Renal pelvis (tissue), 1 donor: ENCODE measurements at regions not wholly inside any gene's neighbourhood (a gene's known extent, or its start where the extent isn't known, plus 50 kb on each side); places are given as distances from the start of the nearest gene placed in this dataset.
A peak's percentile ranks its signal among the peaks of the same experiment; 100 is the strongest.

Experiments used
- DNase-seq: peaks from one replicate; pipeline ENCODE4 v3.0.0-alpha.2; 2013

DNA sequence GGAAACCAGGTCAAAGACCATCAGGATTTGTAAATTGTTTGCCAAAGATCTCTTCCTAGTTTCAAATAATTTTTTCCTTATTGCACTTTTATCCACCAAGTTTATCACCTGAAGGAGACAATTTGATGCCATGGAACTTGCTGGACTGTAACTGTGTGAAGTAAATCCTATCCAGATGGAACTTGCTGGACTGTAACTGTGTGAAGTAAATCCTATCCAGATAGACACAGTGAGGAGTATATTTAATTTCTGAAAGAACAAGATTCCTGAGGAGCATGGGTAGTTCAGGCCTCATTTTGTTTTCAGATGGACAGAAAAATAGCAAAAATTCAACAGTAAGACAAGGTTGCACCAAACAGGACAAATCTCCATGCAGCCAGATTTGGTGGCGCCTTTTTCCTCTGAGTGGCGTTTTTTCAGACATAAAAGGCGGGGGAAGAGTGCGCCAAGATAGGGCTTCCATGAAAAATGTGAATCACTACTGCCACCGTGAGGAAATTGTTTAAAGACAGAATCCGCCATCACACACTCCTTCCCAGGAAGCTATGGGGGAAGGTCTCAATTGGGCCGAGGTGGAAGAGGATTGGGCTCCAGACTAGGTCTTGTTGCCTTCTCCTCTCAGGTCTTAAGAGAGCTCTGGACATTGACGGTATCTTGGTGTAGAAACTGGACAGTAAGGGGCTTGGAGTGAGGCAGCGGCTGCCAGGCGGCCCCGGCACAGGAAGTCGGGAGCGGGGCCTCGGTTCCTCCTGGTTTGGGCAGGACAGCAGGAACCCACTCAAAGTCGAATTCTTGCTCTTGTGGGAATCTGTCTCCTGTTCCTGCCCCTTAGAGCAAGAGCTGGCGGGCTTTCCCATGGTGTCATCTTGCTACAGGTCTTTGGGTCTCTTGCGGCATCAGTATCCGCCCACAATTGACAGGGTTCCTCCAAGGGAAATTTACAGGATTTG lies 234.7 kb downstream of the OR13H1 start:
- DNase-seq = peak; percentile 92

DNA sequence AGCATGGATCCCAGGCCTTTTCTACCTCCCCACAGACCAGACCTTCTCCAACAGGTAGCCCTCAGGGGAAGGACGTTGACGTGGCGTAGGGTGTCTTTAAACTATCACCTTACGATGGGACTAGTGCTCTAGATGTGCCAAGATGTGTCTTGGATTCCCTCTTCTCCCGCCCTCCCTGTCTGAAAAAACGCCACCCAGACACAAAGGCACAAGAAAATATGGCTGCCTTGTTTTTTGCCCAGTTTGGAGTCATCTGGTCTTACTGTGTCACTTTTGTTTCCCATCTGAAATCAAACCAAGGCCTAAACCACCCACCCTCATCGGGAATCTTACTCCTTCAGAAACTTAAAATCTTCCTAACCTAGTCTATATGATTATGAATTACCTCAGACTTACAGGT lies 235.4 kb downstream of the OR13H1 start:
- DNase-seq = no peak

DNA sequence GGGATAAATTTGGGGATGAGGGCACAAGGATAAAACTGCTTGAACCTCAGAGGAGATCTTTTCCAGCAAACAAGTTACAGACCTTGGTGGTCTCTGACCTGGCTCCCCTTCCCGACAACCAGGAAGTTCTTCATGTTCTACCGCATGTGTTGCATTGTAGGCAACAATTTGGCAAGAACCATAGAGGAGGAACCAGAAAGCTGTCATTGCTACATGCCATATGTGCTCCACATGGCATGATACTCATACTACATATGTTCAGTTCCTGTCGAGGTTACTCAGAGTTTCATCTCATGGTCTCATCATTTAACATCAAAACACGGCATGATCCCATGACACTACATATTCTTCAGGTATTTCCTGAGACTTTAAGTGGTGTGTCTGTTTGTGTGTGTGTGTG lies 235.9 kb downstream of the OR13H1 start:
- no peak for DNase-seq

DNA sequence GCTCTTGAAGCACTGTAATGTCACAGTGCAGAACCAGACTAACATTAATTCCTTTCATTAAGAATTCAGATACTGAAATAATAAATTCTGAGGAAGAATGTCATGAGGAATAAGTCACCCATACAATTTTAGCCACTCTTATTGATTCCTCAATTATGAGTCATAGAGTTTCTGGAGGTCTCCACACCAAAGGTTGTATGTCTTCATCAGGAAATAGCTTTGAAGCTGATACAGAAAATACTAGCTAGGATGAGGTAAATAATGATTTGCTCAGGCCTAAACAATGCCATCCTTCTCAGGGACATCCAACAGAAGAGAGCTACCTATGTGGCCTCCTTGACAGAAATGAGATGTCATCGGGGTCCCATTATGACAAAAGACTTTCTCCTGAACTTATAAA lies 238.8 kb downstream of the OR13H1 start:
- no peak for DNase-seq

DNA sequence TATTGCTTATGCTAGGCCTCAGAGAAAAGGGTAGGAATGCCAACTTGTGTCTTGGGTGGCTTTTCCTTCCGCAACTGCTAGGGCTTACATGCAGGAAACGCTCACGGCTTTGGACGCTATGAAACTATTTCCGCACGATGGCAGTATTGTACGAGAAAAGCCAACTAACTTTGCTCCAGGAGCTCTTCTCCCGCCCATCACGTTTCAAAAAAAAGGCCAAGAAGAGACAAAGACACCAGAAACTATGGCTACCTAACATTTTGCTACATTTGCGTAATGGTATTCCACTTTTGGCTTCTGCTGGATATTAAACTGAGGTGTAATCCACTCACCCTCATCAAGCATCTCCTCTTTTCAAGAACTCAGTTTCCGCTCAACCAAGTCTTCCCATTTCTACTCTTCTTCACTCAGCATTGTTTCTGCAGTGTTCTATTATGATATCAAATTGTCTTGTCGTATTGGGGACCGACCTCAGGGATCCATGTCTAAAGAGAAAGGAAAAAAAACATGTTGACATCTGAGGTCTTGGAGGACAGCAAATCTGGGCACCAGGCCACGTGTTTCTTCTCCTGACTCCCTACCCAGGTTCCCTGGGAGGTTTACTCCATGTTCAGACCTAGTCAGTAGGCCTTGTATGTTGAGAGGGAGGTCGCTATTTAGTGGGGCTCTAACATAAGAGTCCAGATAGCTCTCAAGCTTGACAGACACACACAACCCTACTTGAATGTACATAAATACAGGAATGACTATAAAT lies 239.4 kb upstream of the STK26 start:
- peak; percentile 92 for DNase-seq

DNA sequence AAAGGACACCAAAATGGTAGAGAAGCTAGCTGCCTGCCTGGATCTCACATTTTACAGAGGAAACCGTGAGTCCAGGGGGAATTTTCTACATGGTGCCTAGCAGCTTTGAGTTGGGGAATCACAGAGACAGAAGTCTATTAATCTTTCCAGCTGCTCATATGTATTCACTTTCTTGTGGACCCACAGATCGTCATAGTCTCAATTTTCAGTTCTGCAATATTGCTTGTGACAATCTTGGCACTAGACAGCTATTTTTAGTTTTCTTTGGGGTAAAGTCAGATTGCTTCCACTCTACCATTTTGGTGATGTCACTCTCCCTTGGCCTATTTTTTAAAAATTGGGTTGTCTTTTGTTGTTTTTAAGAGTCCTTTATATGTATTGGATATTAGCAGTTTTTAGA lies 233.4 kb upstream of the STK26 start:
- DNase-seq = no peak

DNA sequence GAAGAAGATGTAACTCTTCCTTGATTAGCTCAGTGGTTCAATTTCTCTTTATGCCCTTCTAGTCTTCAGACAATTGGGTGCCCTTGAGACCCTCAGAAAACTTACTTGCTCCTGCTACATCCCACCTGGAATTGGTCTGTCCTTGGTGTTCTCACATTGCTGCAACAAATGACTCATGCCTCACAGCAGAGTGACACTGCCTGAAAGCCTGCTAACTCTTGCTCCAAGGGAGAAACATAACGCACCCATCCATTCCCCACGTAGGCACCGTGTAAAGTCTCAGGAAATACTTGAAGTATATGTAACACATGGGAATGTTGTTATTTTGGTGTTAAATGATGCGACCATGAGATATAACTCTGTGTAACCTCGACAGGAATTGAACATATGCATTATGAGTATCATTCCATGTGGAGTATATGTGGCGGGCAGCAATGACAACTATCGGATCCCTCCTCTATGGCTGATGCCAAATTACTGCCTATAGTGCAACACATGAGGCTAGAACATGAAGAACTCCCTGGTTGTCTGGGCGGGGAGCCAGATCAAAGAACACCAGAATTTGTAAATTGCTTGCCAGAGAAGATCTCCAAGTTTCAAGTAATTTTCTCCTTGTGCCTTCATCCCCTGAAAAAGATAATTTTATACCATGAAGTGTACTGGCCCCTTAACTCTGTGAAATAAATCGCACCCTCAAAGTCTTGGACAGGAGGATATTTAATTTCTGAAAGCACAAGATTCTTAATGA lies 231.3 kb upstream of the STK26 start:
- DNase-seq = no peak

DNA sequence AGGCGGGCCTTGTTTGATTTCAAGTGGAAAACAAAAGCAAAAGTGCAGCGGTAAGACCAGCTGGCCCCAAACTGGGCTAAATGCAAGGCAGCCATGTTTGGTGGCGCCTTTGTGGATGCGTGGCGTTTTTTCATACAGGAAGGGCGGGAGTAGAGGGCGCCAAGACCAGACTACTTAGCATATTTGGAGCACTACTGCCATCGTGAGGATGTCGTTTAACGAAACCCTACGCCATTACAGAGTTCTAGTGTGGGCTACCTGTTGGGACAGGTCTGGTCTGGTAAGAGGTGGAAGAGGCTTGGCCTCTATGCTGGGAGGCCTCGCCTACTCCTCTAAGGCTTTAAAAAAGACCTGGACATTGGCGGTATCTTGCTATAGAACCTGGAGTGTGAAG lies 230.7 kb upstream of the STK26 start:
- peak; percentile 95 for DNase-seq

DNA sequence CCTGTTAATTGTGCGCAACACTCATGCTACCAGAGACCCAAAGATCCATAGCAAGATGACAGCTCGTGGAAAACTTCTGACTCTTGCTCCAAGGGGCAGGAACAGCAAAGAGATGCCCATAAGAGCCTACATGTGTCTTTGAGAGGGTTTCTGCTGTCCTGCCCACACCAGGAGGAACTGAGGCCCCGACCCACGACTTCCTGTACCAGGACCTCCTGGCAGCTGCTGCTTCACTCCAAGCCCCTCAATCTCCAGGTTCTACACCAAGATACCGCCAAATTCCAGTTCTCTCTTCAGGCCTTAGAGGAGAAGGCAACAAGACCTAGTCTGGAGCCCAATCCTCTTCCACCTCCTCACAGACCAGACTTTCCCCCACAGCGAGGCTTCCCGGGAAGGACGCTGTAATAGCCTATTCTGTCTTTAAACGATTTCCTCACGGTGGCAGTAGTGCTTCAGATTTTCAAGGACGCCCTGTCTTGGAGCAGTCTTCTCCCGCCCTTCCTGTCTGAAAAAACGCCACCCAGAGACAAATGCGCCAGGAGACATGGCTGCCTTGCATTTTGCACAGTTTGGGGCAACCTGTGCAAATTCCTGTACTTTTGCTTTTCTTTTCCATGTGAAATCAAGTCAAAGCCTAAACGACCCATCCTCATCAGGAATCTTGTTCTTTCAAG lies 230.2 kb upstream of the STK26 start:
- DNase-seq = peak; percentile 94

DNA sequence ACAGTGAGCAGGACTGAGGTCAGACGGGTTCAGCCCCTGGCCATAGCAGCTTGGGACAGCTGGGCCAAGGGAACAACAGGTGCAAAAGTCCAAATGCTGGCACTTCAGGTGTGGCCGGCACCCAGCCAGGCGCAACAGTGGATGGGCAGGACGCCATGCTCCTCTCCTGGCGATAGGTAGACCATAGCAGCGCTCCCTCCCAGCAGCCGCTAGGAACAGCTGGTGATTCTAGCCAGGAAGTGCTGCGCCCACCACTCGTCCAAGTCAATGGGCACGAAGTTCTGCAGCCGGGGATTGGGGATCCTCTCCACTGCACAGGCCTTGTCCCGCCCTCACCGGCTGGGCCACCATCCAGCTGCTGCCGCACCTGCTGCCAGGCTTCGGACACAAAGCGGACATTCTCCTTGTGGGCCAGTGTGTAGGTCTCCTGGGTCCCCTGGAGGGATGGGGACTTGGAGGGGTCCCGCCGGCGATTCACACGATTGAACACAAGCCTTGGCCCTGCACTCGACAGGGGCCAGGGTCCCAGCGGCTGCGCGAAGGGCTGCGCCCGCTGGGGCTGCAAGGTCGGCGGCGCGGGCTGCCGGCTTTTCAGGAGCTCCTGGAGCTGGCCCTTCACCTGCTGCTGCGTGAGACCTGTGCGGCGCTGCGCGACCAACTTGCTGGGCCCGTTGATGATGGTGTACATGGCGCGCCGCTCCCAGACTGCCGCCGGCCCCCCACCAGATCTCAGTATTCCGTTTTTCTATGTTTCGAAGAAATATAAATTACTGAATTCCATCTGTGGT lies 227.5 kb upstream of the STK26 start:
- no peak for DNase-seq

DNA sequence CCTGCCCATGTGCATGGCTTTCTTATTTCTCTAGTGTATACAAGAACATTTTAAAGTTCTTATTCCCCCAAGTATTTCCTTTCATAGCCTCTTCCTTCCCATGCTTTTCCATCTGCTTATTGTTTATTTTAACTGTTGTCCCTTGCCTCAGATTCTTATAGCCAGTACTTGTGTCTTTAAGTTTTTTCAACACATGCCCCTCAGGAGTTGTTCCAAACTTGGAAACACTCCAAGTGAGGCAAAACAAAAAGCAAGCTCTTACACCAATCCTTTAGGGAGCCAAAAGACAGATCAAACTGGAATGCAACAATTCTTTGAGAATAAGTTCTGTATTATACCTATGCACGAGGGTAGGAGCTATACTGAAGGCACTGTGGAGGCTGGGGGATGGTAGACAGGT lies 222.0 kb upstream of the STK26 start:
- no peak for DNase-seq

DNA sequence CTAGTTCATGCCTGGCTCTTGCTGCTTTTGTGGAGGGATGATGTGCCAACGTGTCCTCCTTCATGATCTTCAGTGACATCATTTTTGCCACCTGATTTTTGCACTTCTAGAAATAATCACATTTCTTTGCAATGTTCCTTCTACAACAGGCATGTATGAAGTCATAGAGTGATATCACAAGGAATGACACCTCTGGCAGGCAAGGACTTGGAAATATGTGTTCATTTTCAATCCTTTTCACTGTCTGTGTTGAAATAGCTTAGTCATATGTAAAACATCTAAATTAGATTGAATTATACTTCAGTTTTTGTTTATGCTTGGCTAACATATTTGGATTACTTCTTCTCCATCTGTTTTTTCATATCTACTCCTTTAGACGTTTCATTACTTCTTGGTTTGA lies 221.2 kb upstream of the STK26 start:
- DNase-seq = no peak

DNA sequence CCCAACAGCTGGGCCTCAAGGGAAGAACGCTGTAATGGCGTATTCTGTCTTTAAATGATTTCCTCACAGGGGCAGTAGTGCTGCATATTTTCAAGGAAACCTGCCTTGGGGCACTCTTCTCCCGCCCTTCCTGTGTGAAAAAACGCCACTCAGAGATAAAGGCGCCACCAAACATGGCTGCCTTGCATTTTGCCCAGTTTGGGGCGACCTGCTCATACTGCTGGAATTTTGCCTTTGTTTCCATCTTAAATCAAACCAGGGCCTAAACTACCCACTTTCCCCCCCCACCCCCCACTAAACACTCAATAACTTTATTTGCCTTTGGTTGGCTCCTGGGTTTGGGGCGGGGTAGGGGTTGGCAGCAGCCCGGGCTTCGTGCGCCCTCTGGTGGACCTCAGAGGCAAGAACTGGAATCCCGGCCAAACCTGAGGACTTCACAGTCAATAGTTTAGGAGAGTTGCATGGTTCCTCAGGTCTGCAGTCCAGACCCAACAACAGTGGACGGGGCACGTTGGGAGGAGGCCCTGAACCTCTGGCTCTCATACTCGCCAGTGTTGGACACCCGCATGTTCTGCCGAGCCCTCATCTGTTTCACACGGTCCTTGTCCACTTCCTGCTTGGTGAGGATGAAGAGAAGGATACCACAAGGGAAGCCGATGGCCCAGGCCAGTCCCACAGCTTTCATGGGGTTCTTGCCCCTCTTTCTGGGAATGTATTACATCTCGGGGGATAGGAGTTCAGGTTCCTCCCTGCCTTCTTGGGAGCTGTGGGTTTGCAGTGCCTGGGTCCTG lies 220.1 kb upstream of the STK26 start:
- peak; percentile 87 for DNase-seq

DNA sequence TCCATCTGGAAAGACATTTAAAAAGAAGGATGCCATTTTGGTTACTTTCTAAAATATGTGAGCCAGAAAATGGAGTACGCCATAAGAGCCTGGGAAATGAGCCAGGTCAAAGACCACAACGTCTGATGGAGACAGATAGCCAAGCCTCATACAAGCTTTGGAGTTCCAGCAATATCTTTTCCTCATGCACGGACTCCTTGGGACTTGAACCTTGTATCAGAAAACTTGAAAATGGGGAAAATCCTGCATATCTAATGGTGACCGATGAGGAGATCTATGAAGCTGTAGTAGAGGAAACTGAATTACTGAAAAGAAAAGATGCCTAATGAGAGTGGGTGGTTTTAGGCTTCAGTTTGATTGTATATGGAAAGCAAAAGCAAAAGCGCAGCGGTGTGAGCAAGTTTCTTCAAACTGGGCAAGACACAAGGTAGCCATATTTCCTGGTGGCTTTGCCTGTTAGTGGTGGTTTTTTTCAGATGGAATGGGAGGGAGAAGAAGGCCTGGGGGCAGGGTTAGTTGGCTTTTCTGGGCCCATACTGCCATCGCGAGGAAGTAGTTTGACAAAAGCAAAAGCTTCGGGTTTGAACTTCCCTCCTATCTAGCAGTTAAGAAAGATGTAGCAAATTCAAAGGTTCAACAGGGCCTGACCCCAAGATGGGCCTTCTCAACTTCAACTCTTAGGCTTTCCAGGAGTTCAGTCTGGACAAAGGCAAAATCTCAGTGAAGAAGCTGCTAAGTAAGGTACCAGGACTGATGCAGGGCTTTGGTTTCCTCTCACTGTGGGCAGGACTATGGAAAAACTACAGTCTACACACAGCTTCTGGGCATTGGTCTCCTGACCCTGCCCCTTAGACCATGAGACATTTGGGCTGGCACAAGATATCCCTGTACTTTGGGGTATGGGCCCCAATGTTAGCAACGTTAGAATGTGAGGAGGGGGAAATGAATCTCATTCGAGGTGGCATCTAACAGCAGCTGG lies 210.0 kb upstream of the STK26 start:
- peak; percentile 78 for DNase-seq

DNA sequence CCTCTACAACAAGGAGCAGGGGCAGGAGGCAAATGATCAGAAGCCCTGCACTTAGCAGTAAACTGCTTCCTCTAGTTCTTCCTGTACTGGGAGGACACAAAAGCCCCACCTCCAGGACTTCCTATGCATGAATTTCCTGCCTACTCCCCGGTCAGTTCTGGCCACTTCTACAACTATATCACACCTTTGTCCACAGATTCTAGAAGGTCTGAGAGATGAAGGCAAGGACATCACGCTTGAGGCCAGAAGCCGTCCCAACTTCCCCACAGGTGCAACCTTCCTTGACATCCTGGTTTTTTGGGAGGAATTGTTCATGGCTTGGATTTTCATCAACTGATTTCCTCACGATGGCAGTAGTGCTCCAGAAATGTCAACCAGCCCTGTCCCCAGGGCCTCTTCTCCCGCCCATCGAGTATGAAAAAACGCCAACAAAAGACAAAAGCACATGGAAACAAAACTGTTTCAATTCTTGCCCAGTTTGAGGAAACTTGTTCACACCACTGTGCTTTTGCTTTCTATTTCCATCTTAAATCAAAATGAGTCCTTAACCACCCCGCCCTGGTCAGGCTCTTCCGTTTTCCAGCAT lies 206.5 kb upstream of the STK26 start:
- peak; percentile 87 for DNase-seq

DNA sequence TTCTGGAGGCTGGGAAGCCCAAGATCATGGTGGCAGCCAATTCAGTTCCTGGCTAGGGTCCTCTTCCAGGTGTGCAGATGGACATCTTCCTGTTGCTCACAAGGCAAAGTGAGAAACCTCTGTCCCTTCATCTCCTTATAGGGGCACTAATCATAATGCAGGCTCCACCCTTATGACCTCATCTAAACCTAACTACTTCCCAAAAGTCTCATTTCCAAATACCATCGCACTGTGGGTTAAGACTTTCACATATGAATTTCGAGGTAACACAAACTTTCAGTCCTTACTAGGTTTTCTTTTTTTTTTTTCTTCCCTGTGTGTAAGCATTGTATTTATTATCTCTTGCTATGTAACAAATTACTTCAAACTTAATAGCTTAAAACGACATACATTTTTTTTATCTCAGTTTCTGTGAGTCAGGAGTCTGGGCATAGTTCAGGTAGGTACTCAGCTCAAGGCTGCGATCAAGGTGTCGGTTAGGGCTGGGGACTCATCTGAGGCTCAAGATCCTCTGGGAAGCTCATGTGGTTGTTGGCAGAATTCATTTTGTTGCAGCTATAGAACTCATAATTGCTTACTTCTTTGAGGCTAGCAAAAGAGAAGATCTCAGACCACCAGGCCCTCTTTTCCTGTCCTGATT lies 204.7 kb upstream of the STK26 start:
- DNase-seq = no peak

DNA sequence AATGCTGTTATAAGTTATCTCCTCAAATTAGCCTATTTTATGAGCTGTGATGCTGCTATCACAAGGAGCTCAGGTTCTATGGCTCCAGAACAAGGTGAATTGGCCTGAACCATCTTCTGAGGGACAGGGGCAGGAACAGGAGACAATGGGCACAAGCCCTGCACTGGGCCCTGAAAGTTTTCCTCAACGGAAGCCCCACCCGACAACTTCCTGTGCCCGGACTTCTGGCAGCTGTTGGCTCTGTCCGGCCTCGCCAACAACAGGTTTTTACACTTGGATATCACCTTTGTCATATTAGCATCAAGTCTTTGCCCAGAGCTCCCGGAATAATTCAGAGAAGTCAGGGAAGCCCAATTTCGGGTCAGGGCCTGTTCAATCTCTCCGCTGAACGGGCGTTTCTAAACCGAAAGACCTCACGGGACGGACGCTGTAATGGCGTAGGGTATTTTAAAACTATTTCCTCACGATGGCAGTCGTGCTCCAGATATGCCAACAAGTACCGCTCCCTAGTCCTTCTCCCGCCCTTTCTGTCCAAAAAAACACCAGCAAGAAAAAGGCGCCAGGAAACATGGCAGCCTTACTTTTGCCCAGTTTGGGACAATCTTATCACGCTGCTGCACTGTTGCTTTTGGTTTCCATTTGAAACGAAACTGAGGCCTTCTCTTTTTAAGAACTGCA lies 201.0 kb upstream of the STK26 start:
- DNase-seq = peak; percentile 86
